ENCODE measurements at regions not wholly inside any gene's neighbourhood (a gene's known extent, or its start where the extent isn't known, plus 50 kb on each side); places are given as distances from the start of the nearest gene placed in this dataset.

GRCh38 chr3:31358473-31359070 lies 174.2 kb upstream of the STT3B start:
- TF ChIP-seq MAX (IDR thresholded peaks at IDR 0.05; ENCODE audit: low read depth, low read length) (no peak), CTCF (IDR thresholded peaks at IDR 0.05; ENCODE audit: low read depth, low read length) (no peak)
- H3K4me3 ChIP-seq (ENCODE audit: low read depth, low read length): no peak overlapping the region
- no peak for DNase-seq (ENCODE audit: low read depth)

- no peak for TF ChIP-seq POLR2A (IDR thresholded peaks at IDR 0.05; ENCODE audit: extremely low read depth, insufficient read length)
- TF ChIP-seq MYC (IDR thresholded peaks at IDR 0.05; ENCODE audit: low read depth, low read length): no peak
- no peak for TF ChIP-seq MAX (IDR thresholded peaks at IDR 0.05; ENCODE audit: low read depth, low read length)
- TF ChIP-seq CTCF (IDR thresholded peaks at IDR 0.05; ENCODE audit: low read depth, low read length): no peak
- DNase-seq (ENCODE audit: low read depth): no peak
Measured at GRCh38 chr3:31361371-31362273, 171.1 kb upstream of the STT3B start.

GRCh38 chr3:31364188-31364587 lies 168.5 kb upstream of the STT3B start:
- H3K4me3 ChIP-seq (ENCODE audit: low read depth, low read length): no peak overlapping the region
- TF ChIP-seq MAX (IDR thresholded peaks at IDR 0.05; ENCODE audit: low read depth, low read length): no peak
- no peak for TF ChIP-seq MYC (IDR thresholded peaks at IDR 0.05; ENCODE audit: low read depth, low read length)
- no peak for TF ChIP-seq CTCF (IDR thresholded peaks at IDR 0.05; ENCODE audit: low read depth, low read length)
- TF ChIP-seq POLR2A (IDR thresholded peaks at IDR 0.05; ENCODE audit: extremely low read depth, insufficient read length): no peak
- DNase-seq (ENCODE audit: low read depth): no peak

More at GRCh38 chr3:31361371-31362273, 171.1 kb upstream of the STT3B start:
- no peak overlapping the region for H3K4me3 ChIP-seq (ENCODE audit: low read depth, low read length)

- TF ChIP-seq MAX (IDR thresholded peaks at IDR 0.05; ENCODE audit: low read depth, low read length) (no peak), MYC (IDR thresholded peaks at IDR 0.05; ENCODE audit: low read depth, low read length) (no peak), CTCF (IDR thresholded peaks at IDR 0.05; ENCODE audit: low read depth, low read length) (no peak), POLR2A (IDR thresholded peaks at IDR 0.05; ENCODE audit: extremely low read depth, insufficient read length) (no peak)
- no peak overlapping the region for H3K4me3 ChIP-seq (ENCODE audit: low read depth, low read length)
- DNase-seq (ENCODE audit: low read depth): peak; percentile 35
Measured at GRCh38 chr3:31364711-31365110, 168.0 kb upstream of the STT3B start.

GRCh38 chr3:31367518-31367917 lies 165.2 kb upstream of the STT3B start:
- H3K4me3 ChIP-seq (ENCODE audit: low read depth, low read length): no peak overlapping the region
- DNase-seq (ENCODE audit: low read depth): no peak
- TF ChIP-seq MAX (IDR thresholded peaks at IDR 0.05; ENCODE audit: low read depth, low read length) (no peak), CTCF (IDR thresholded peaks at IDR 0.05; ENCODE audit: low read depth, low read length) (no peak), POLR2A (IDR thresholded peaks at IDR 0.05; ENCODE audit: extremely low read depth, insufficient read length) (no peak), MYC (IDR thresholded peaks at IDR 0.05; ENCODE audit: low read depth, low read length) (no peak)
